IMR-90 (cell line): ENCODE measurements at regions not wholly inside any gene's neighbourhood (a gene's known extent, or its start where the extent isn't known, plus 50 kb on each side); places are given as distances from the start of the nearest gene placed in this dataset.

Source experiments
- CHD1 ChIP-seq: IDR thresholded peaks from 2 replicates; pipeline ENCODE4 v1.6.1; 2012; ENCODE audit warnings: low read depth, low read length, improper control_type of control experiment
- MAZ ChIP-seq: IDR thresholded peaks from 2 replicates; pipeline ENCODE4 v1.6.1; 2012; ENCODE audit warnings: low read depth, mild to moderate bottlenecking, low read length, improper control_type of control experiment, moderate library complexity, borderline replicate concordance
- POLR2A ChIP-seq: IDR thresholded peaks from 2 replicates; pipeline ENCODE4 v1.6.1; 2012; ENCODE audit warnings: mild to moderate bottlenecking, low read depth, low read length
- RAD21 ChIP-seq: IDR thresholded peaks from 2 replicates; pipeline ENCODE4 v1.6.1; 2012; ENCODE audit warnings: low read length, improper control_type of control experiment
- RFX5 ChIP-seq: IDR thresholded peaks from 2 replicates; pipeline ENCODE4 v1.8.0; 2012; ENCODE audit warnings: low read depth, mild to moderate bottlenecking, low read length, moderate library complexity
- TF ChIP-seq, protein P1 (sequence below): conservative IDR thresholded peaks from 2 replicates; pipeline ENCODE4 v1.5.1; 2012; ENCODE audit warnings: mild to moderate bottlenecking, low read depth, low read length, improper control_type of control experiment
- TF ChIP-seq, protein P2 (sequence below): fragments of 150-350 bp; IDR thresholded peaks from 2 replicates; pipeline ENCODE4 v1.6.1; 2017; ENCODE audit warnings: mild to moderate bottlenecking, antibody characterized with exemption, low read length, low read depth

DNA sequence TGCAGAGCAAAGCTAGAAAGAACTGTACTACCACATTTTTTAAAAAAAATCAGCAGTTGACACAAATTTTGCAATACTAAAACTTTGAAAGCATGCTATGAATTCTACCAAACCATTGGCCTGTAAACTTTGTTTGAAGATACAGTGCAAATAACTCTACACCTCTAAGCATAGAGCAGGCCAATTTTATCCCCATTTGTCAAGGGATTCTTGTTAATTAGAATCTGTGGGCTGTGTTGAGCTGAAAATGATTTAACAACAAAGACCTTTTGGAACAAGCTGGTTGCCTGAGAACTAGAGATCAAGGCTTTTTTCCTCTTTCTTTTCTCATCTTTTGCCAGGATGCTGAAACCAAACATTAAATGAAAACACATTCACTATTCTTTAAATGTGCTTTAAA, 886.0 kb upstream of the CDH2 start:
- TF ChIP-seq, protein P1, sequence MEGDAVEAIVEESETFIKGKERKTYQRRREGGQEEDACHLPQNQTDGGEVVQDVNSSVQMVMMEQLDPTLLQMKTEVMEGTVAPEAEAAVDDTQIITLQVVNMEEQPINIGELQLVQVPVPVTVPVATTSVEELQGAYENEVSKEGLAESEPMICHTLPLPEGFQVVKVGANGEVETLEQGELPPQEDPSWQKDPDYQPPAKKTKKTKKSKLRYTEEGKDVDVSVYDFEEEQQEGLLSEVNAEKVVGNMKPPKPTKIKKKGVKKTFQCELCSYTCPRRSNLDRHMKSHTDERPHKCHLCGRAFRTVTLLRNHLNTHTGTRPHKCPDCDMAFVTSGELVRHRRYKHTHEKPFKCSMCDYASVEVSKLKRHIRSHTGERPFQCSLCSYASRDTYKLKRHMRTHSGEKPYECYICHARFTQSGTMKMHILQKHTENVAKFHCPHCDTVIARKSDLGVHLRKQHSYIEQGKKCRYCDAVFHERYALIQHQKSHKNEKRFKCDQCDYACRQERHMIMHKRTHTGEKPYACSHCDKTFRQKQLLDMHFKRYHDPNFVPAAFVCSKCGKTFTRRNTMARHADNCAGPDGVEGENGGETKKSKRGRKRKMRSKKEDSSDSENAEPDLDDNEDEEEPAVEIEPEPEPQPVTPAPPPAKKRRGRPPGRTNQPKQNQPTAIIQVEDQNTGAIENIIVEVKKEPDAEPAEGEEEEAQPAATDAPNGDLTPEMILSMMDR: no peak
- no peak for TF ChIP-seq RFX5
- TF ChIP-seq, protein P2, sequence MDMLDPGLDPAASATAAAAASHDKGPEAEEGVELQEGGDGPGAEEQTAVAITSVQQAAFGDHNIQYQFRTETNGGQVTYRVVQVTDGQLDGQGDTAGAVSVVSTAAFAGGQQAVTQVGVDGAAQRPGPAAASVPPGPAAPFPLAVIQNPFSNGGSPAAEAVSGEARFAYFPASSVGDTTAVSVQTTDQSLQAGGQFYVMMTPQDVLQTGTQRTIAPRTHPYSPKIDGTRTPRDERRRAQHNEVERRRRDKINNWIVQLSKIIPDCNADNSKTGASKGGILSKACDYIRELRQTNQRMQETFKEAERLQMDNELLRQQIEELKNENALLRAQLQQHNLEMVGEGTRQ: no peak
- no peak for TF ChIP-seq POLR2A
- no peak for TF ChIP-seq CHD1
- no peak for TF ChIP-seq RAD21
- no peak for TF ChIP-seq MAZ
